ENCODE measurements at regions not wholly inside any gene's neighbourhood (a gene's known extent, or its start where the extent isn't known, plus 50 kb on each side); places are given as distances from the start of the nearest gene placed in this dataset.
"Not testable (repeated sequence)": the region's sequence is repeated elsewhere in the genome, so short reads cannot be mapped to it uniquely, and the experiment has no call there.

DNA sequence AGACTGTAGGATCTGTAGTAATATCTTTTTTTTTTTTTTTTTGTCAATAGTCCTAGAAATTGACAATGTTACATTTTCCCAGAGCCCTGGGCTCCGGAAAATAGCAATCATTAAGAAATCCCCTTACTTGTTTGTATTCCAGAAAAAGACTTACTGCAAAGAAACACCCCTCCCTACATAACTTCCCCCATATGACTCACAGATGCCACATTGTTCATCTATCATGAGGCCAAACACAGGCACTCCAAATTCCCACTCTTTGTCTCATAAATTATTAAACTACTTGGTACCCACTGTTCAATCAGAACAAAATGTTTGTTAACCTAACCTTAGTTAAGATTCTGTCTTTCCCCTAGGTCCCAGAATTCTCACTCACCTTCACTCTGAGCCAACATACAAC is 53.5 kb downstream of the TEX51 start:
- no peak for DNase-seq

- DNase-seq = no peak
These were observed 54.8 kb downstream of the TEX51 start for GRCh38 chr2:126953483-126953882.

DNA sequence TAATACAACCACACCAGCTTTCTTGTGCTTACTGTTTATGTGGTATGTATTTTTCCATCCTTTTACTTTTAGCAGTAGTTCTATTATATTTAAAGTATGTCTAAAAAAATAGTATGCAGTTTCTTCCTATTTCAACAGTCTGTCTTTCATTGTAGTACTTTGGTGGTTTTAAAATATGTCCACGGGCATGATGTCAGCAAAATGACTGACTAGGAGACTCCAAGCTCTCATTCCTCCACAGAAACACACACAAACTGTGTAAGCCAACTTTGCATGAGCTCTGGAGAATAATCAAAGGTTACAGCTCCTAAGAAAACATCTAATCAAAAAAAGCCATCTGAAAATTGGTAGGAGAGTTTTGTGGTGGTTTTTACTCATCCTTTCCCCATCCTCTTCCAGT is 56.1 kb downstream of the TEX51 start:
- DNase-seq = no peak

- DNase-seq = not testable (repeated sequence)
These were observed 58.1 kb downstream of the TEX51 start for GRCh38 chr2:126956773-126957172.

GRCh38 chr2:126963390-126963789 is 64.7 kb downstream of the TEX51 start:
- DNase-seq = peak in 1 of 51 donors; percentile 2

DNA sequence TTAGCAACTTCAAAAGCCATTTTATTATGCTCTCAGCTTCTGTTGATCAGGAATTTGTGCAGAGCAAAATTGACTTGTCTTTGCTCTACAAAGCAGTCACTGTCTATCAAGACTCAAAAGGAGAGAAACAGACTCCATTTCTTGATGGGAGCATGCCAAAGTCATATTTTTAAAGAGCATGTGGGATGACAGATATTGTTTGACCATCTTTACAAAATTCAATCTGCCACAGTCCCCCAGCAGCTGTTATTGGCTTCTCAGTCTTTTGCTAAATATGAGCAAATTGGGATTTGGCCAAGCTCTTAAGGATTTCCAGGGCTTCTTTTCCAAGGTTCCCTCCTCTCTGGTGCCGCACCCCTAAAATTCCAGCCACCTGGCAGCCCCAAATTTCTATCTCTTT is 67.9 kb downstream of the TEX51 start:
- no peak for DNase-seq

- peak in 1 of 51 donors; percentile 7 for DNase-seq
These were observed 71.9 kb downstream of the TEX51 start for GRCh38 chr2:126970583-126970982.

GRCh38 chr2:126971162-126971480 is 72.4 kb downstream of the TEX51 start:
- no peak for DNase-seq

DNA sequence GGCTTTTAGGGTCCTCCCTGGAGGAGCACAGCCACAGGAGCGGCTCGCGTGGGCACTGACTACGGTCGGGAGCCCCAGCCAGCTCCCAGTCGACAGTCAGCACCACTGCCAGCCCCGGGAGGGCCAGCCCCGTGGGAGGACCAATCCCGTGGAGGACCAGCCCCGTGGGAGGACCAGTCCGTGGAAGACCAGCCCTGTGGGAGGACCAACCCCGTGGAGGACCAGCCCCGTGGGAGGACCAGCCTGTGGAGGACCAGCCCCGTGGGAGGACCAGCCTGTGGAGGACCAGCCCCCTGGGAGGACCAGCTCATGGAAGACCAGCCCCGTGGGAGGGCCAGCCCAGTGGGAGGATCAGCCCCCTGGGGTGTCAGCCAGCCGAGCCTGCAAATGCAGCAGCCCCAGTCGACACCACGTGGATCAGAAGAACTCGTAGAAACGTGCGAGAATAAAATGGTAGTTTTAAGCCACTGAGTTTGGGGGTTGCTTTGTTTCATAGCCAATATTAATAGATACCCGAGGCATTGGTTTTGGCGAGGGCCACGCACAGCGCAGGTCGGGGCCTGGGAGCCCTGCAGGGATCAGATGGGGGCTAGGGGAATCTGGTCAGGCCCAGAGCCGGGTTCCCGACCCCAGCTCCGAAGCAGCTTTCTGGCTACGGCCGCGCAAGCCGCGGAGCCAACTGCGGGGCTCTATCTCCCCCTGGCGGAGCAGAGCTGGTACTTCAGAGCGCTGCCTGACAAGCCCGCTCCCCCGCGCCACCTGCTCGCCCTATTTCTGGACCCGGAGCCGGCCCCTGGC is 73.0 kb downstream of the TEX51 start:
- peak in 49 of 51 donors; percentile 10 to 92 (median 64) for DNase-seq

DNA sequence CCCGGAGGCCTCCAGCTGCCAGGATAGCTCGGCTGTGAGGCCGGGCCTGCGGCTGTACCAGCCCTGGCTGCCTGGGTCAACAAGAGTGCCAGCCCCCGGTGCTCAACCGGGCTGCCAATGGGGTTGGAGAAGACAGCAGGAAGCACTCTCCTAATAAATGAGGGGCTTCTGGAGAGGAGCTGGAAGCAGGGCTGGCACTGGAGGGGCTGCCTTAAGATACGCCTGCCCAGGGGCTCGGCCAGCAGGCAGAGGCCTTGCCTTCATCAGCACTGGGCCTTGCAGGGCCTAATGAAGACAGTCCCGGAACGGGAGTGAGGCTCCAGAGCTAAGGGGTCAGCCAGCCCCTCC is 73.6 kb downstream of the TEX51 start:
- peak in 2 of 51 donors; percentile 67 to 74 for DNase-seq

- DNase-seq = no peak
These were observed 75.1 kb downstream of the TEX51 start for GRCh38 chr2:126973745-126974144.

DNA sequence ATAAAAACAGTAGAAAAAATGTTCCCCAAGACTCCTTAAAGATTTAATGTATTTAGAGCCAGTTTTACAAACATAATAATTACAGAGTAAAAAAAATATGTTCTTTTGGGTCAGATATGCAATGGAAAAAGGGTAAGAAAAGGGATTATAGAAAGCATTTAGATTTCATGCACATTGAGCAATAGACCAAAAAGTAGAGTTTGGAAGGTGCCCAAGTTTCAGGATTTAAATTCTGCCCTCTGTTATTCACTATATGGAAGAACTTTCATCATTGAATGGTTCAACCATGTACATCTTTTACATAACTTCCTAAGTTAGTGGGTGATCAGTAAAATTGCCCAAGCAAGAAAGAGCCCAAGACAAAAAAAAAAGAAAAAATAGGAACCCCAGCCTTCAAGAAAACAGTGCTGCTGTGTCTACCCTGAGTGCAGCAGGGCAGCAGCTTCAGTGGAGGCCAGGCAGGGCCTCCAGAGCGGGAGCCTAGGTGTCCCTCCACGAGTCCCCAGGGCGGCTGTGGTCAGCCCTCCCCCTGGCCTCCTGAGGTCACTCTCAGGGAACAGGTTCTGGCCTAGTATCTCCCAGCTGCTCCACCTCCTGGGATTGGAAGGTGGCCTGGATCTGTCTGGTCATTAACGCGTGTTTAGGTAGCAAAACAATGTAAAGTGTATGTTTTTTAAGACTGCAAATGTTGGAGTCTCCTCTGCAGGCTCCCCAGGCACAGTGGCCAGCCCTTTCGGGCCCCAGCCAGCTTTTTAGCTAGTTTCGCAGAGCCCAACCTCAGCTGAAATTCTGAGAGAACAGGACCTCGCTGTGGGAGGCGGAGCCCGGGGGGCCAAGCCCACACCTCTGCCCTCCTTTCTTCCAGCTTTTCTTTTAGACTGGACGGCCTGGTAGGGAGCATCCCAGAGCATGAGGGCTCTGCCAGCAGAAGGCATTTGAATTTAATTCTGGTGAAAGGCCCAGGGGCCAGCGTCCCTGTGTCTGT is 77.3 kb downstream of the TEX51 start:
- DNase-seq = no peak

- DNase-seq = no peak
These were observed 78.1 kb downstream of the TEX51 start for GRCh38 chr2:126976721-126977328.

DNA sequence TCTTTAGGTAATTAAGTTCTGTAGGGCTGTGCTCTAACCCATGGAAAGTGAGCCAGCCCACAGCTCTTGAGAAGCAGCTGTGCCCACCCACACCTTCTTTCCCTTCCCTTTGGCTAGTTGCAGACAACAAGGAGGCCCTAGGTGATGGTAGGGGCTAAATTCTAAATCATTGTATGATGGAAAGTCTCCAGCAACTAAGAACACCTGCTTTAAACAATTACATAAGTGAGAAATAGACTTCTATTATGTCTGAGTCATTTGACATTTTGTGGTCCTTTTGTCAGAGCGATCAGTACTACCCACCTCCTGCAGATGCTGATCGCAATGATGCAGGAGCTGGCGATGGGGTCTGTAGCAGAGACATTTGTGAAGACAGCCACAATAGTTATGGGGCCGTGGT is 79.6 kb downstream of the TEX51 start:
- DNase-seq = peak in 1 of 51 donors; percentile 54

DNA sequence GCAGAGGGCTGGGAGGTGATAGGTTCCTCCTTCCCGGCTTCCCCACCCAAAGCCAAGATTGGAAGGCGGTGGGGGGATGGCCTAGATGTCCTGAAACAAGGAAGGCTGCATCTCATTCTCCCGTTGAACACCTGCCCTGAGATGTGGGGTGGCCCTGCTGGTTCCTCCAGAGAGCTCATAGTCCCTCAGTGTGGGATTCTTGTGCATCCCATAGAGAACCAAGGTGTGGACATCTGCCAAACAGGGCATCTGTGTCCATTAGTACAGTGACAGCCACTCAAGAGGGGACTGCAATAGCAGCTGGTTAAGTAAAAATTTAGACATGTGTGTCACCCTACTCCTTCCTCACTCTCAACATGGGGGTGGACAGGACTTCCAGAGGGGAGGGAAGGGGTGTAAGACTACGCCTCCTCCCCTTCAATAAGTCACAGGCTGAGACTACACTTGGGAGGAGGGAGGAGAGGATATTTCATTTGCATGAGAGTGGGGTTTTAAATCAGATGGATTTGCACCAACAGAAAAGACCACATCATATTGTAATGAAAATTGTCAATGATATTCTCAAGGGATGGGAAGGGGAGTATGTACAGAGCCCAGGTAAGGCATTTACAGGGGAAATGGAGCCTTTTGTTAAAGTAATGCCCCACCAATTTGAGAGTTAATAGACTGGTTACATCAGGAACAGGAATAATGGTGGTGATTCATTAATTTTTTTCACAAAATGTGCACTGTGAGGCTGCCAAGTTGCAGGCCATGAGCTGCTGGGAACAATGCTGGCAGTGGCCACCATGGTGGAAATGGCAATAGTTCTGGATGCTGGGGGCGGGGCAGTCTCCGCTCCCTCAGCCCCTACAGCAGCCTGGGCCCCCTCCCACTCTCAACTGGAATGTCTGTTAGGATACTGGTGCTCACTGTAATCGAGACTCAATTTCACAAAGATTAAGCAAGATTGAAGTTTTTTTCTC is 80.6 kb downstream of the TEX51 start:
- peak in 31 of 51 donors; percentile 1 to 80 (median 42) for DNase-seq

DNA sequence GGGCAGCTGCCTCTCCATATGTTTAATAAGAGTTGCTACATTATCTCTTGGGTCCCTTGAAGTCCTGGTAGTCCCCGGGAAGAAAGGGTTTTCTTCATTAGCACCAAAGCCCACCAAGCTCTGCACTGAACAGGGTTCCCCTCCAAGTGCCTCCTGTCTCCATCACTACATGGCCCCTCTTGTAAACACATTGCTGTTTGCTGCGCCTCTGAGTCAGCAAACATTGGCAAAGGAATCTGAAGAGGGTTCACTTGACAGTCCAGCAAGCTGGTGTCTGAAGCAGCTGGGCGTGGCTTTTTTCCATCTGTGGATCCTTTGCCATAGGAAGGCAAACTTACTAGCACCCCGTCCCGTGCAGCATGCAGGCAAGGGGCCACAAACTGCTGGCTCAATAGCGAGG is 82.8 kb downstream of the TEX51 start:
- no peak for DNase-seq

DNA sequence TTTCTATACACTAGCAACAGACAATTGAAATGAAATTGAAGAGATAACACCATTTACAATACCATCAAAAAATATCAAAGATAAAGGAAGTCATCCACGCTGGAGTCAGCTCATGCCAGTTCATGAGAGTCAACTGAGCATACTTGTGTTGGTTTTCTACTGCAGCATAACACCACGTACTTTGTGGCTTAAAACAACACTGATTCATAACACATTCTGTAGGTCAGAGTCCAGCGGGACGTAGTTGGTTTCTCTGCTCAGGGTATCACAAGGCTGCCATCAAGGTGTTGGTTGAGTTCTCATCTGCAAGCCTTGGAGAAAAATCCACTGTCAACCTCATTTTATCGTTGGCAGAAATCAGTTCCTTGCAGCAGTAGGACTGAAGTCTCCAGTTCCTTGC is 84.2 kb downstream of the TEX51 start:
- DNase-seq = no peak

DNA sequence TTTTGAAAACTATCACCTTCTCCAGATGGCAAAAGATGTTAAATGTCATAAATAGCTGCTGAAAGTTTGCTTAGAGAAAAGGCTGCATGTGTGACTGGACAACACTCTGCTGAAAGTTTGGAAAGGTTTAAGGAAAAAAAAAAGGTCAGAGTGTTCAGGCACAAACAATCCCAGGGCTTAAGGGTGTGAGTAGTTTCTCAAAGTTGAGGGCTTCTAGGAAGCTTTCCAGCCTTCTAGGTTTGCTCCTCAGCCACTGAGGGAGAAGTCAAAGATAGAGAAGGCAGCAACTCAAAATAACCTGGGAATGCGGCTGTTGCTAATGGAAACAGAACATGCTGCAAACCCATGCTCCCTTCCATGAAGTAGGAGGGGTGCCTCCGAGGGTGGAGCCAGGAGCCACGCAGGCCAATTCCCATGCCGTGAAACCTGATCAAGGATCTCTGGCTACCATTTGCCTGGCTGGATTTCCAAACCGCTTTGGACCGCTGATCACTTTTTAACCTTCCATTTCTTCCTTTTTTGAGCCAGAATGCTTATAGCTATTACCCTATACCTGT is 88.0 kb downstream of the TEX51 start:
- peak in 1 of 51 donors; percentile 24 for DNase-seq

GRCh38 chr2:126988482-126988881 is 89.8 kb downstream of the TEX51 start:
- DNase-seq = no peak

GRCh38 chr2:126989064-126989463 is 90.4 kb downstream of the TEX51 start:
- not testable (repeated sequence) for DNase-seq

- no peak for DNase-seq
These were observed 91.5 kb downstream of the TEX51 start for GRCh38 chr2:126990200-126990599.

Measured in hypothalamus (tissue), 51 donors.